ENCODE measurements at regions not wholly inside any gene's neighbourhood (a gene's known extent, or its start where the extent isn't known, plus 50 kb on each side); places are given as distances from the start of the nearest gene placed in this dataset.

DNA sequence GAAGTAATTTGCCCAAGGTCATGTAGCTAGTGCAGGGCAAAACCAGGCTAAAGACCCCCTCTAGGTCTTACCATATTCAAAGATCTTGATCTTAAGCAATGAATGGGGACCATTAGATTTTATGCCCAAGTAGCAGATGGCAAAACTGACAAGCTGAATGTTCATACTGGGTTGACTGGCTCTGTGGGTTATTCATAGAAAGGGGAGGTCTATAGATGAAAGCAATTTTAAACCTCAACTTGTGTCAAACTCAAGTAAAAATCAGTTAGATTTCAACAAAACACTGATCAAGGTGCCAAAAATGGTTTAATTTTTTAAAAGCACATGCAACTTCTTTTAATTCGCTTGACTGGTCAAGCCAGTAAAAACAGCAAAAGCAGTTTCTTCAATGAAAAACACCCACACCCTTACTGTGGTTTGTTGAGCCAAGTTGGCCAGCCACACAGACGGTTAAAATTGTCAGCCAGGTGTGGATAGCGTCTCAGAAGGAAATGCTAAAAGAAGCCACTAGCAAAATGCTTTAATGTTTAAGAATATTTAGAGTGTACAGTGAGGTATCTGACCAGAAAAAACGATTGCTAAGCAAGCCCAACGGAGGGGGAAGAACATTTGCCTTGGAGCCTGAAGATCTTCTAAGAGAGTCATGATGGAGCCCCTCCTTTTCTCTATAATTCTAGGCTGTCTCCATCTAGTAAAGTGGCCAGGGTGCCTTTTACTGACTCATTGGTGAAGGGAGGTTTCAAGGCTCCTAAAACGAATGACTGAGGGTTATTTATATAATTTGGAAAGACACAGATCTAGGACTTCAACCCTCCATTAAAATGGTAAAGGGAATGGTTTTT is 539.6 kb upstream of the CLINT1 start:
- no peak for DNase-seq (ENCODE audit: low spot score)

DNA sequence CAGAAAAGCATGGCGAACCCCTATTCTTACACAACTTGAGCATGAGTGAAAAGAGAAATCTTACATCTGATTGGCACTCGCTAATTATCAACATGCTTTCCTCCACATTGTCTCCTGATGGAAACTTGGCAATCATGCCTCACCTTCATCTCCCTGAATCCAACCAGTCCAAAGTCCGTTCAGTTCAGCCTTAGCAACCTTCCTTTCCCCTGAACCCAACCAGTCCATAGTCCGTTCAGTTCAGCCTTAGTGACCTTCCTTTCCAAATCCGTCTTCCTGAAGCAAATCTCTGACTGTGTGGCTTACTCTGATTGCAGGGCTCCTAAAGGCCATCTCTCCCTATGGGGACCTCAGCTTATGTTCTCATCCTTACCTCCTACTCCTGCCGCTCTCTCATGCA is 538.3 kb upstream of the CLINT1 start:
- DNase-seq (ENCODE audit: low spot score): no peak

DNA sequence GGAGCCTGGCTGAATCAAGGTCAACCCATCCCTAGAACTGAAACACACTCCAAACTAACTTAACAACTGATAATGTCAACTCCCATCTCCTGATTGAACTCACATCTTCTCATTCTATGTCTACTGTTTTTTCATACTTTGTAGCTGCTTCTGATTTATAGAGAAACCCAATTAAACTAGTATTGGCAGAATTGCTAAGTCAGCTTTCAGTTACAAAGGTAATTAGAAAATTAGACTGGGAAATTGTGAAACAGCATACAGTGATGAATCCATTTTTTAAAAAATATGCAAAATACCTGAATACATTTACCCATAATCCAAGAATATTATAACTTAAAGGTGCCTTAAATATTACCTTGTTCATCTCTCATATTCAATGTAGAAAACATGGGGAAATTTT is 535.2 kb upstream of the CLINT1 start:
- DNase-seq (ENCODE audit: low spot score): no peak

DNA sequence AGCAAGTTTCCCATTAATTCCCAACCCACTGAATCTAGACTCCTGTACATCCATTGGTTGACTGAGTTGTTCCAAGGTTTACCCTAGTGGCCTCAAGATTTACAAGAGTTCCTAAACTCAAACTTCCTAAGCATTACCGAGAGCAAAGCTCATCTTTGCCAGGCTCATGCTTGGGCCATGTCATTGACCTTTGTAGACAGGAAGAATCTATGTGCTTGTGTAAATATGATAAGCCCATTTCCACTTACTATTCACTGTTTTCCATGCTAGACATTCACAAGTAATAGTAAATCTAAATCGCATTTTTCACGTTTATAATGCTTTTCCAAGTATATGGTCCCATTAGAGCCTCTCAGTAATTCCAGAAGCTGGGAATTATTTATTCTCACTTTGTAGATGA is 534.5 kb upstream of the CLINT1 start:
- no peak for DNase-seq (ENCODE audit: low spot score)

DNA sequence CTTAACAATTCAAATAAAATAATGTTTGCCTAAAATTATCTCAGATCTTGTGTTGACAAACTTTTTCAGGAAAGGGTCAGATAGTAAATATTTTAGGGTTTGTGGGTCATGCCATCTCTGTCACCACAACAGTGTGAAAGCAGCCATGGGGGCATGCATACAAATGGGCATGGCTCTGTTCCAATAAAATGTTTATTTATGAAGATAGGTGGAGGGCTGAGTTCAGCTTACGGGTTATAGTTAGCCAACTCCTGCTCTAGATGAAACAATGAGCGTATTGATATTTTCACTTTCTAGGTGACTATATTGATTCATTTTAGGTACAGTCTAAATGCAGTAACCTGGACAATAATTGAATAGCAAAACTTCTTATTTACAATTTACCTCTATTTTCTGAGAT is 533.8 kb upstream of the CLINT1 start:
- no peak for DNase-seq (ENCODE audit: low spot score)

DNA sequence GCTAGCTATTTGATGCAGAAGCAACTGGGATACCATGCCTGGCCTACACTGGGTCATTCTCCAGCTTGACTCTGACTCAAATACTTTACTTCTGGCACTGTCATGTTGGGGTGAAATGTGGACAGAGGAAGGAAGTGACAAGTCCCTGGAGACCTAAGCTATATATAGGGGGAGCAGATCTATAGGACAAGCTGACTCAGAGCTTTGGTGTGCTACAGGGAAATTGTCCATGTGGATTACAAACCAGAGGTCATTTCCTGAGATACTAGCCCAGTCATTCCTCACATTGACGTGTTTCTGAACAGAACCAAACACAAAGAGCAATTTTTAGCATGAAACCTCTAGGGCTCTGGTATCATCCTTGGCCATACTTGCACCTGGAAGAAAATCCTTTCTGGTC is 531.6 kb upstream of the CLINT1 start:
- no peak for DNase-seq (ENCODE audit: low spot score)

DNA sequence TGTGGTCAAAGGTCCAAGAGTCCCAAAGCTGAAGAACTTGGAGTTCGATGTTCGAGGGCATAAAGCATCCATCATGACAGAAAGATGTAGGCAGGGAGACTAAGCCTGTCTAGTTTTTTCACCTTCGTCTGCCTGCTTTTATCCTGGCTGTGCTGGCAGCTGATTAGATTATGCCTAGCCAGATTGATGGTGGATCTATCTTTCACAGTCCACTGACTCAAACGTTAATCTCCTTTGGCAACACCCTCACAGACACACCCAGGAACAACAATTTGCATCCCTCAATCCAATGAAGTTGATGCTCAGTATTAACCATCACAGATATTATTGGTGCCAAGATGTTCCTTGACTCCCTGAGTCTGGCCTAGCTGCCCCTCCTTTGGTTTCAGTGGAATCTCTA is 530.8 kb upstream of the CLINT1 start:
- DNase-seq (ENCODE audit: low spot score): no peak

DNA sequence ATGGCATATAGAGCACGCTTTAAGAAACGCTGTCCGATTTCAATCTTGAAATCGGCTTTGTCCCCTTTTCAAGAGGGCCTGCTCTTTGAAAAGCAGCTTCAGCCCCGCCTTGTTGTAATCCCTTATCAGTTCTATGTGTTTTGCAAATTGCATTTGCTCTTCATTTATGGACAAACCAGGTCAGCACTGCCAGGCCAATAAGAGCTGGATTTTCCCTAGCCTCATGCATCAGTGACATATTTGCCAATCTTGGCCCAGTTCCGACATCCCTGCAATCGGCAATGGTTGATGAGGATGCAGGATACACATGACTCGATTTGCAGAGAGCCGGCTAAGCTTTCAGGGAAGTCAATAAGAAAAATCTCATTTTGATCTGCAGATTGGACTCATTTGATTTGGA is 529.1 kb upstream of the CLINT1 start:
- no peak for DNase-seq (ENCODE audit: low spot score)

DNA sequence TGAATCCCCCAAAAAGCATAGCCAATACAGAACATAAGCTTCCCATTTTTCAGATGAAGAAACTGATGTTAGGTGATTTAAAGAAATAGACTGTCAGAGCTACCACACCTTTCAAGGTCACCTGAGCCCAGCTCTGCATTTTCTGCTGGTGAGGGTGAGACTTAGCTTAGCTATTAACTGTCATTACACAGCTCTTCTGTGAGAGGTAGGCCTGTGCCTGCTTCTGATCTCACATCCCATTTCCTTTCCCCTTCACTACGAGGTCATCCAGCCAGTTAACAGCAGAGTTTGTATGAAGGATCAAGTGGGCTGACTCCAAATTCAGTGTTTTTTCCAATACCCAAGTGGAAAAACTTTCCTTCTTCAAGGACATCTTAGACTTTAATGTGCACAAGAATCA is 528.6 kb upstream of the CLINT1 start:
- DNase-seq (ENCODE audit: low spot score): no peak

DNA sequence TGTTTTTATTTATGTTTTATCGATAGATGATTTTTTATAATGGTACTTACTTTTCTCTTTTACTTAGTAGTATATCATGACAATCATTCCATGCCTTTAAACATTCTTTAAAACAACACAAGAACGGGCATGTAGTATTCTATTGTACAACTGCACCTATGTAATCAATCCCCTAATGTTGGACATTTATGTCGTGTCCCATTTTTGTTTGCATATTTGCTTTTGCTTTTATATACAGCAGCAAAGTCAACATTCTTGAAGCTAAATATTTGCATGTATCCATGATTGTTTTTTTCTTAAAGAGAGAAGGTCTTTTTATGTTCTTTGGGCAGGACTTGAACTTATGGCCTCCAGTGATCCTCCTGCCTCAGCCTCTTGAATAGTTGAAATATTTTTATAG is 527.0 kb upstream of the CLINT1 start:
- DNase-seq (ENCODE audit: low spot score): no peak

DNA sequence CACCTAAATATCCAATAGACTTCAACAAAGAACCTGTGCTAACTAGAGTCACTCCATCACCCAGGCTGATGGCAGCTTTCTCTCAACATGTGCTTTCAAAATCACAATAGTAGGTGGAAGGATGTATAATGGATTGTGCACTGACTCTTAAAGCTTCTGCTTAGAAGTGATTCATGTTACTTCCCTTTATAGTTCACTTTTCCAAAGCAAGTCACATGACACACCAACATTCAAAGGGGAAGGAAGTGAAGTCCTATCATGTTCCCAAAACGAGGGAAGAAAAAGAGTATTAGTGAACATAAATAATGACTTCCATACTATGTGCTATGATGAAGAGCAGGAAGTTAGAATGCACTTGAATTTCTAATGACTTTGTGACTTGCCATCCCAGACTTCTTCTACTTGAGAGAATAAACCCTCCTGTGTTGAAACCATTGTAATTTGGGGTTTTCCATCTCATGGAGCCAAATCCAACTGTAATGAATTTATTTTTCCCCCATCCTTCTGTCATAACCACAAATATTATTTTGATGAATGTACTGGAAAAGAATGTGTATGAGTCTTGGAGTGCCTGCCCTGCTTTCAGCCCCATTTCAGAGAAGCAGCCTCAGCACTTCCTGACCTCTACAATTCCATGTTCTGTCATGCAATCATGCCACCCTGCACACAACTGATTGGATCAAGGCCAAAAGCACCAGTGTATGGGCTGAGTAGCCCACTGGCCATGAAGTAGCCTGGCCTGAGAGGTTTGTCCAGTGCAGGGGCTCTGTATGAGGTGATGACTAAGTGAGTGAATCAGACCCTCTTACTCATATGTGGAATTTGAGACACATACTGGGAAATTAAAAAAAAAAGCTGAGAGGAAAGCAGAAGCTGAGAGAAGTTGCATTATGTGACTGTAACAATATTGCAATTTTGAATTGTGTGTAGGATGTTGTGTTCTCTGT is 525.9 kb upstream of the CLINT1 start:
- no peak for DNase-seq (ENCODE audit: low spot score)

DNA sequence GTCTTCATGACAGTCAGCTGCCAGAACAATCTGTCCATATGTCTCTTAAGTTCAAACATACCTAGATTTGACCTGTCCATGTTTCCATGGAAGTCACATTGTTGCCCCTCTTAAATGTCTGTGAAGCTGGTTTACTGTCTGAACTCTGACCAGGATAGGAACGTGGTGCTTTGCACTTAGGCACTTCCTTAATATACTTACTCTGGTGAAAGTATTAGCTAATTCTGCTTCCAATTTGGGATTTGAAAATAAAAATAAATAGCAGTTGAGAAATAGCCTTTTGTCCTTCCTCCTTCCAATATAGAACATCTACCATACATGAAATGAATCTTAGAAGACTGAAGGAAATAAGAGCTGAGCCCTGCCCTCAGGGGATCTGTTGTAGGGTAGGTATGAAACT is 524.5 kb upstream of the CLINT1 start:
- DNase-seq (ENCODE audit: low spot score): no peak

DNA sequence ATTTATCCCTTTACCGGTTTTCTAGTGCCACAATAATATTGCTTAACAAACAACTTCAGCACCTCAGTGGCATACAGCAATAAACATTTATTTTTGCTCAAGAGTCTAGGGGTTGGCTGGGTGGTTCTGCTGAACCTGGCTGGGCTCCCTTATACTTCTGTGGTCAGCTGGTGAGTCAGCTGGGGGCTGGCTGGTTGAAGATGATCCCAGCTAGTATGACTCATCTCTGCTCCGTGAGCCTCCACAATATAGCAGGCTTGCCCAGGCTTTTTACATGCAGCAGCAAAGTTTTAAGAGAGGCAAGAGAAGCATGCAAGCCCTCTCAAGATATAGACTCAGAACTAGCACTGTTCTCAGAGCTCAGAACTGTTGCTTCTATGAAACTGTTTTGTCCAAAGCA is 523.5 kb upstream of the CLINT1 start:
- peak; percentile 1 for DNase-seq (ENCODE audit: low spot score)

DNA sequence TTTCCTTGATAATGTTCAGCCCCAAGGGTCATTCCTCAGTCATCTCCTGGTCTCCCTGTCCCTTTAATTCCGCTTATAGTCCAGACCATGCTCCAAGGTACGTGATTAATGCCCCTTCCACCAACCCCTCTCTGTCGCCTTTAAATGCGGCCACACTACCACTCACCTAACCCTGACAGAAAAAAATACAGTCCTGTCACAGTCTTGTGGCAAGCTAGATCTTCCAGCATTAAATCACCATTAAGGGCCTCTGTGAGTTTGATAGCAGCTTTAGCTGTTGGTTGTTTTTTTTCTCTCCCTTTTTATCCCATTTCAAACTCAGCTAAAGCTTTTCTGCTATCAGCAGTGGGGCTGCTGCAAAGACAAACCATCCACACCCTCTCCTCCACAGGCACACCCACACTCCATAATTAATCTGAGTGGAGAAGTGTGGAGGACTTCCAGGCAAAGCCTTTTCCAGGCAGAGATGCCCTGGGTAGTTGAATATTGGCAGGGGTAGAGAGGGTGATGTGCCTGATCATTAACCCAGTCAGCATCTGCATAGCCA is 522.7 kb upstream of the CLINT1 start:
- no peak for DNase-seq (ENCODE audit: low spot score)

DNA sequence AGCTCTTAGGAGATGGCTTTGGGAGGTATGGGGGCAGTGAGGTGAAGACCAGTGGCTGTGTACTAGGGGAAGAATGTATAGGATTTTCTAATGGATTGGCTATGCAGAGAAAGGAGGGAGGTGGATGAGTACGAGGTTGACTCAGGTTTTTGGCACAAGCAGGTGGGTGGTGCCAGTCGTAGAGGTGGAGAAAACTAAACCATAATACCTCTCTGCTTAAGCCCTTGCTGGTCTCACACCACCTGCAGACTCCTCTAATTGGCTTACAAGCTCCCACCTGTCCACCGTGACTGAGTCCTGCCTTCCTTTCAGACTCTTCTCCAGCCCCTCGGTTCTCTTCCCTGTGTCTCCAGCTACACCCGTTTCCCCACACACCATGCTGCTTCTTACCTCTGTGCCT is 521.7 kb upstream of the CLINT1 start:
- no peak for DNase-seq (ENCODE audit: low spot score)

DNA sequence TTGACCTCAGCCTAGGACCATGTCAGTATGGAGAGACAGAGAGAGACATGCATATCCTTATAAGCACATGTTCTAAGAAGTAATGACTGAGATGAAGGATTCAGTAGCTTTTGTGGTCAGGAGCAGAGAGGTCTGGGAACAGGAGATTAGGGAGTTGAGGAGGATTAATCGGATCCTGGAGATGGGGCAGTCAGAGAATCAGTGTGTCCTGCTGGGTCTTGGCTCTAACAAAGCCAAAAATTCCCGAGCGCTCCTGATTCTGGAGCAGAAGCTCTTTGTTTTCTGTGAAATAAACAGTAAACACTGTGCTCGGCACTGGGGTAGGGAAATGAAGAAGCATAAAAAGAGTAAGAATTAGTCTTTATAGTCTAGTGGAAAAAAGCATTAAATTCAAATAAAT is 520.0 kb upstream of the CLINT1 start:
- DNase-seq (ENCODE audit: low spot score): no peak

DNA sequence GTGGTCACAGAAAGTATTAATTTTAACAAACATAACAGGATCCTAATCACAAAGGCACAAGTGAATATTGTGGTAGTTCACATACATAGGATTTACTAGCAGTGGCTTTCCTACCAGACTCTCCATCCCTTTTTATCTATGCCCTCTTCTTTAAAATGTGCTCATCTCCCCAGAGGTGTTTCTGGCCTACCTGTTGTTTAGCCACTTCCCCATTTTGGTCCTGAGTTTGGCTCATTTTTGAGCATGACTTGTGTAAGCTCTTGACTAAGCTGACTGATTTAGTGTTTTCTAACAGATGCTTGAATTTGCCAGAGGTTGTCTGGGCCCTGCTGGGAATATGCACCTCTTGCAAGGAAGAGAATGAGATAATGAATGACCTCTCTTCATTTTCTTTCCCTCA is 517.7 kb upstream of the CLINT1 start:
- no peak for DNase-seq (ENCODE audit: low spot score)

DNA sequence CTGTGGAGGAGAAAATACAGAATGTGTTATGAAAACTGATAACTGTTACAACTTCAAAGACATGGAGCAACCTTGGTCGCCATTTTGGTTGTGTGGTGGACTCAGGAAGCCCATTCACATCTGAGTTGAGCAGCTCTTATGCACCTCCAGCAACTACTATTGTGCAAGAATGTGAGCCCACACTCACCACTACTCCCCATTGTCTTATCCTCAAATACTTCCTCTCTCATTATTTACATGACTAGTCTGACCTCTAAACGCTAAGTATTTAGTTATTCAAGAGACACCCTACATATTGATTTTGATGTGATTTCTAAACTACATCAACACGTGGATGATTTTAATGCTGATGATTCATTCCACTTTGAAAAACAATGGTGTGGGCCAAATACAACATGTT is 516.6 kb upstream of the CLINT1 start:
- DNase-seq (ENCODE audit: low spot score): no peak

DNA sequence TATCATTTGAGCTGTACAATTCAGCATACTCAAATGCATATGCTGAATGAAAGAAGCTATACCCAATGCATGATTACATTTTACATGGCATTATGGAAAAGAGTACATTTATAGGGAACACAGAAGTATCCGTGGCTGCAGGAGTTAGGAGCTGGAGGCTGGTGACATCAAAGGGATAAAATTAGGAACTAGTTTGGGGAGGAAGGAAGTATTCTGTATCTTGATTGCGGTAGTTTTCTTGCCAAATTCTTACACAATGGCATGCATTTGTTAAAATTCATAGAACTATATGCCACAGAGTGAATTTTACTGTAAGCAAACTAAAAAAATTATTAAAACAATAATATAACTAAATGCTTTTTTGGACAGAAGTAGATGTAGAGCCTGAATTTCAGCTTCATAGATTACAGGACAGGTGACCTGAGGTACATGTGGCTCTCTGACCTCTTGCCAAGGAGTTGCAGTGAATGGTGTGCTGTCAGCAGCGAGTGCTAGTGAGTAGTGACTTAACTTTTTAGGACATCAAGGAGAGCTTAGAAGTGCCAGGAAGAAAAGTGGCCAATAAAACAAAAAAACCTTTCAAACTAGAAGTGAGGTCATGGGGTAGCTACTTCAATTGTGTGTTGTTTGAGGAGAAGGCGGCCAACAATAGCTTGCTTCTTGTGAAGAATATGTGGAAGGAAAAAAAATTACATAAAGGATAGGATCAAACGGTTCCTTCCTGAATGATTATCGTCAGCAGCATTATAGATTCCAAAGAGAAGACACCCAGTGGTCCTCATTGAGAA is 514.9 kb upstream of the CLINT1 start:
- DNase-seq (ENCODE audit: low spot score): no peak

DNA sequence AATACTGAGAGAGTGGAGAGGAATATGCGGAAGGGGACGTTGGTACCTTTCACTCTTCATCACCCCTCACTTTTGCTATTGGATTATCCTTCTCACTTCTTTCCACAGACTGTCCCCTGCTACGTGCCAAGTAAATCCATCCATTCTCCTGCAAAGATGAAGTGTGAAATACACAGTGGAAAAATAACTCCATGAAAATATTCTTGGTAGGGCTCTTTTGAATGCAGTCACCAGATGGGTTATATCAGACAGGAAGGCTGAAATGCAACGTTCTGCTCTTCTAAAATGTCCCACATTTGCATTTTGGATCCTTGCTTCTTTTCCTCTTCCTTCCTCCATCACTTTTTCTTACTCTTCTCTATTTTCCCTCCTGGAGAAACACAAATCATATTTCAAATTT is 510.3 kb upstream of the CLINT1 start:
- DNase-seq (ENCODE audit: low spot score): no peak

DNA sequence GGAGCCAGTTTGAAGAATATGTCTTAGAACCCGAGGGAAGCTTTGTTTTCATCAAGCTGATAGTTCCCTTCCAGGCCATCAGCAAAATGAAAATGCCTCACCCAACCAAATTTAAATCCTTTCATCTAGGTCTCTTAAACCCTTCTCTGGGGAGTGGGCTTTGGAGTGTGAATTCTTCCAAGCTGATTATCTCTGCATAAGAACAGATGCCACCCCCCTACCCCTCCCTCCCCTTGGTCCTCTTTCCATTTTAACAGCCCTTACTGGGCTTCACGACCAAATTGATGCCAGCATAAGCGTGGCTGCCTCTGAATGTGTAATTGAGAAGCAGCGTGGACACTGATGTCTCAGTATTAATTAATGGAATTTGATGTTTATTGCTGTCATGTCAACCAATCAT is 509.7 kb upstream of the CLINT1 start:
- no peak for DNase-seq (ENCODE audit: low spot score)

DNA sequence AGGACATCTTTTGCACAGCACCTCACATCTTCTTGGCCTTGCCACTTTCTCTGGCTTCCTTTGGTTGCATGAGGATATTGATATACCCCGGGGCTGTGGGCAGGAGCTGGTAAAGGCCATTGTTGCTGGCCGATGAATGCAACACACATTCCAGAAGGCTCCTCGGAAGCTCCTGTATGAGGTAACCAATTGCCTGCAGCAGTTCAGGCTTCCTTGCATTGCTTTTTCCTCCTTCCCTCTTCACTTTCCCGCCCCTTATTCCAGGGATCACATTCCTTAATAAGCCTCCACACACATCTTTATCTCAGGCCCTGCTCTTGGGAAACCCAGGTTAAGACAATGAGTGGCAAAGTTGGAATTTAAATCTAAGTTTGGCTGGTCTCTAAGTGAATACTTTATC is 505.4 kb upstream of the CLINT1 start:
- DNase-seq (ENCODE audit: low spot score): no peak

Data from CD4-positive, alpha-beta T cell treated with Interleukin-6 at 100 ng/mL for 8 hours (primary cell).